ENCODE measurements at regions not wholly inside any gene's neighbourhood (a gene's known extent, or its start where the extent isn't known, plus 50 kb on each side); places are given as distances from the start of the nearest gene placed in this dataset.
"Not testable (repeated sequence)": the region's sequence is repeated elsewhere in the genome, so short reads cannot be mapped to it uniquely, and the experiment has no call there.

DNA sequence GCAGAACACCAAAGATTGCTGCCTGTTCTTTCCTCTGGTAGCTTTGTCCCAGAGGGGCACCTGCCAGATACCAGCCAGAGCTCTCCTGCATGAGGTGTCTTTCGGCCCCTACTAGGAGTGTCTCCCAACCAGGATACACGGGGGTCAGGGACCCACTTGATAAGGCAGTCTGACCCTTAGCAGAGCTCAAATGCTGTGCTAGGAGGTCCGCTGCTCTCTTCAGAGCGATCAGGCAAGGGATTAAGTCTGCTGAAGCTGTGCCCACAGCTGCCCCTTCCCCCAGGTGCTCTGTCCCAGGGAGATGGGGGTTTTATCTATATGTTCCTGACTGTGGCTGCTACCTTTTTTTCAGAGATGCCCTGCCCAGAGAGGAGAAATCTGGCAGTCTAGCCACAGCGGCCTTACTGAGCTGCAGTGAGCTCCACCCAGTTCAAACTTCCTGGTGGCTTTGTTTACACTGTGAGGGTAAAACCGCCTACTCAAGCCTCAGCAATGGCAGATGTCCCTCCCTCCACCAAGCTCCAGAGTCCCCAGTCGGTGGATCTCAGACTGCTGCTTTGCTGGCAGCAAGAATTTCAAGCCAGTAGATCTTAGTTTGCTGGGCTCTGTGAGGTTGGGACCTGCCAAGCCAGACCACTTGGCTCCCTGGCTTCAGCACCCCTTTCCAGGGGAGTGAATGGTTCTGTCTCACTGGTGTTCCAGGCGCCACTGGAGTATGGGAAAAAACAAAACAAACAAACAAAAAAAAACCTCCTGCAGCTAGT lies 52.0 kb upstream of the TMTC2 start:
- TF ChIP-seq, protein P1, sequence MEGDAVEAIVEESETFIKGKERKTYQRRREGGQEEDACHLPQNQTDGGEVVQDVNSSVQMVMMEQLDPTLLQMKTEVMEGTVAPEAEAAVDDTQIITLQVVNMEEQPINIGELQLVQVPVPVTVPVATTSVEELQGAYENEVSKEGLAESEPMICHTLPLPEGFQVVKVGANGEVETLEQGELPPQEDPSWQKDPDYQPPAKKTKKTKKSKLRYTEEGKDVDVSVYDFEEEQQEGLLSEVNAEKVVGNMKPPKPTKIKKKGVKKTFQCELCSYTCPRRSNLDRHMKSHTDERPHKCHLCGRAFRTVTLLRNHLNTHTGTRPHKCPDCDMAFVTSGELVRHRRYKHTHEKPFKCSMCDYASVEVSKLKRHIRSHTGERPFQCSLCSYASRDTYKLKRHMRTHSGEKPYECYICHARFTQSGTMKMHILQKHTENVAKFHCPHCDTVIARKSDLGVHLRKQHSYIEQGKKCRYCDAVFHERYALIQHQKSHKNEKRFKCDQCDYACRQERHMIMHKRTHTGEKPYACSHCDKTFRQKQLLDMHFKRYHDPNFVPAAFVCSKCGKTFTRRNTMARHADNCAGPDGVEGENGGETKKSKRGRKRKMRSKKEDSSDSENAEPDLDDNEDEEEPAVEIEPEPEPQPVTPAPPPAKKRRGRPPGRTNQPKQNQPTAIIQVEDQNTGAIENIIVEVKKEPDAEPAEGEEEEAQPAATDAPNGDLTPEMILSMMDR (IDR thresholded peaks at IDR 0.05), result not testable (repeated sequence)
- not testable (repeated sequence) for TF ChIP-seq POLR2A (IDR thresholded peaks at IDR 0.05)
